ENCODE measurements at regions not wholly inside any gene's neighbourhood (a gene's known extent, or its start where the extent isn't known, plus 50 kb on each side); places are given as distances from the start of the nearest gene placed in this dataset.
"Not testable (repeated sequence)": the region's sequence is repeated elsewhere in the genome, so short reads cannot be mapped to it uniquely, and the experiment has no call there.

DNA sequence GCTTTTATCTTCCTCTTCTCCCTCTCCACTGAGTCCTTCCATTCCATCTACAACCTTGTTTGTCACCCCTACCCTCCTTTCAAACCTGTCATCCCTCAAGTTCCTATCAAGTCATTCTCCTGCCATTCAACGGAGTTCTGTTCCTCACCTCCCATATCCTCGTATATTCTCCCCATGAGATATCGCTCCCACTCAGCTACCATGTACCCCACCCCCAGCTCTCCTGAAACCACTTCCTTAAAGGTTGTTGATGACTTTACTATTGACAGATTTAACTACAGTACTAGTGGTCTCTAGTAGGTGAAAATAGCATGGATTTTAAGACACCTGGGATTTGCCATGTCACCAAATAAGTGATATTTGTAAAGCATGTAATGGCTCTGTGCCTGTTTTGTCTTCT, 107.4 kb upstream of the BARHL2 start:
- DNase-seq, result no peak

DNA sequence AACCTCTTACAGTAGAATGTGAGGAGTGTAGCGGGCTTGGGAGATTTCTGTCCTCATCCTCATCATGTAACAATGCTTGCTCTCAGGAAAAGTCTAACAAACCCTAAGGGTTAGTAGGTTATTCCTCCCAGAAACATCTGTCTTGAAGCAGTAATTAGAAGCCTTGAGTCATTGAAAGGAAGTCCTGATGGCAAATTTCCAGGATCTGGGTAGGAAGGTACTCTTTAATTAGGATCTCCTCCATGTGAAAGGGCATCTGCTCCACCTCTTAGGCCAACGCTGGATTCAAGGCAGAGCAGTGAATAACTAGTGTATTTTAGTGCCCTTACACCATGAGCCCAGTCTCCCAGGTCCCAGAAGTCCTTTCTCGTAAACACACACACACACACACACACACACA, 106.6 kb upstream of the BARHL2 start:
- DNase-seq, result no peak

DNA sequence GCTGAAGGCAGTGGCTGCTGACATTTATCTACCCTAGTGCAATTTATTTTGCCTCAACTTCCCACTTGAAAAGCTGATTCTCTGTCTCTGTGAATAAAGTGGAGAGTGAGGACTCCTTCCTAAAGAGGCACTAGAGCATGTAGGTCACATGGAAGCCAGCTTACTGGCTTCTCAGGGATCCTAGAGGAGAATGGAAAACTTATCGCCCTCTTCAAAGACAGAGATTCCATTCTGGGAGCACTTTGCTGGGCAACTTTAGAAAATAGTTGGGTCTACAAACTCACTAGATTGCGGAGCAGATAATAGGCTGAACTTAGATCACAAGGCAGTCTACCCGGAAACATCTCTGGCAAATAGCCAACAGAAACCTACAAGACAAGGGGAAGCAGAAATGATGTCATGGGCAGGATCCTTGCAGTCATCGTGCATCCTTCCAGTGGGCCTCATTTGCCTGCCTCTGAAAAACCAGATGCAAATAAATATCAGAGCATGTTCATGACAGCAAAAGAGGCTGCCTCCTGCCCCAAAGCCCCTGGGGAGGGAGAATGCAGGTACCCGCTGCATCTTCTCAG, 104.8 kb upstream of the BARHL2 start:
- DNase-seq, result no peak

- no peak for DNase-seq
Measured at GRCh38 chr1:90821152-90821787, 104.2 kb upstream of the BARHL2 start.

- DNase-seq, result no peak
Measured at GRCh38 chr1:90820745-90821144, 103.6 kb upstream of the BARHL2 start.

- no peak for DNase-seq
Measured at GRCh38 chr1:90817399-90817798, 100.3 kb upstream of the BARHL2 start.

DNA sequence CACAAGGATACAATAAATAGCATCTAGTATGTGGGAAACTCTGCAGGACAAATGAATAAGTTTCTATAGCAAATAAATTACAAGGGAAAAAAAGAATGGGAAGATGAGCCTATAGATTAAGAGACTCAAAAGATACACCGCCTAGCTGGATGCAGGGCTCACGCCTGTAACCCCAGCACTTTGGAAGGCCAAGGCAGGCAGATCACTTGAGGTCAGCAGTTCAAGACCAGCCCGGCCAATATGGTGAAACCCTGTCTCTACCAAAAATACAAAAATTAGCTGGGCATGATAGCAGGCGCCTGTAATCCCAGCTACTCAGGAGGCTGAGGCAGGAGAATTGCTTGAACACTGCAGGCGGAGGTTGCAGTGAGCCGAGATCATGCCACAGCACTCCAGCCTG, 95.1 kb upstream of the BARHL2 start:
- DNase-seq, result not testable (repeated sequence)

DNA sequence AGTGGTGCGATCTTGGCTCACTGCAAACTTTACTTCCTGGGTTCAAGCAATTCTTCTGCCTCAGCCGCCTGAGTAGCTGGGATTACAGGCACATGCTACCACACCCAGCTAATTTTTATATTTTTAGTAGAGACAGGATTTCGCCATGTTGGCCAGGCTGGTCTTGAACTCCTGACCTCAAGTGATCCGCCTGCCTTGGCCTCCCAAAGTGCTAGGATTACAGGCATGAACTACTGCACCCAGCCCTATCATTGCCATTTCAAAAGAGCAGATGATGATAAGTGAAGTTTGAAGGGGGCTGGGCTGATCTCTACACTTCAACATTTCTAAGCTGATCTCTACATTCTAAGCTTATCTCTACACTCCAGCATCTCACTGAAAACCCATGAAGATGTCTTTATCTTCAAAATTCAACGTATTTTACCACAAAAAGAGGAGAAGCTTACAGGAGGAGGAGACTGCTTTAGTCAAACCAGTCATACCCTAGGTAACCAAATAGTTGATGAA, 94.4 kb upstream of the BARHL2 start:
- DNase-seq, result not testable (repeated sequence)

DNA sequence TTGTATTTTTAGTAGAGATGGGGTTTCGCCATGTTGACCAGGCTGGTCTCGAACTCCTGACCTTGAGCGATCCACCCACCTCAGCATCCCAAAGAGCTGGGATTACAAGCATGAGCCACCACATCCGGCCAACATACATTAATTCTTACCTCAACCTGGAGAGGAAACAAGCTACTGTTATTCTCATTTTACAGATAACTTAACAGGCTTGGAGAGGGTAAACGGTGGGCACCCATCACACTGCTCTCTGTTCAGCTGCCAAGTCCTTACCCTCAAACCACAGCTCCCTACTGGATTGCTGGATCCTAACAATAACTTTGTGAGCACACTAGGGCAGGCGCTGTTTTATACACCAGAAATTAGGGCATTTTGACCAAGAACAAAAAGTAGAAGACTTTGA, 93.6 kb upstream of the BARHL2 start:
- DNase-seq, result no peak

DNA sequence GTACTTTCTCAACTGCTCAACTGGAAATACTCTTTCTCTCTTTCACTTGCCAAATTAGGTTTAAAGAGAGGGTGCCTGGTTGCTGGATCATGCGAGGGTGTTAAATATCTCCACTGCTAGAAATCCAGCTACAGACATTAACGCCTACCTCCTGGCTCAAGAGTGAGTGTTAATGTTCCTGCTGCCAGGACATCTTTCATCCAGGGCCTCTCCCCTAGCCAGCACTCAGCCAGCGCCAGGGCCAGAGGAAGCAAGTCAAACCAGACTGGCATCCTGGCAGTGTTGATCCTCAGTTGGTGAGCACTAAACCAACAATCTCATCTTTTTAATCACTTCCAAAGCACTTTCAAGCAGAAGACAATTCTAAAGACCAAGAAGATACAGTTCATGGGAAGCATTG, 92.9 kb upstream of the BARHL2 start:
- DNase-seq, result no peak

DNA sequence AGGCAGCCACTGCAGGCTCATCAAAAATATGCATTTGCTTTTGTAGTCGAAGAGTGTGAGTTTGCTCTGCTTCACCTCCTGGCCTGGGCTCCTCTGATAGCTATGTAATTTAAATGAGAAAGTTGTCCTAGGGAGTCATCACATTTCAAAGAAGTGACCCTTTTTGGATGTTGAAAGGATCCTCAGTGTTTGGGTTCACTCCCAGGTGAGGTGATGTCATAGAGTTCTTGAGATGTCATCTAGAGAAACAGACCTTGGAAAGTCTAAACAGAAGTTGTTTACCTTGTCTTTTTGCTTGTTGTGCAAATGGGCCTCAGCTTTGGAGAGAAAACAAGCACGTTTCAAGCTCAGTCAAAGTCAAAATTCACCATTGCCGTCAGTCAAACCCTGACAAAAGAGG, 92.0 kb upstream of the BARHL2 start:
- no peak for DNase-seq

DNA sequence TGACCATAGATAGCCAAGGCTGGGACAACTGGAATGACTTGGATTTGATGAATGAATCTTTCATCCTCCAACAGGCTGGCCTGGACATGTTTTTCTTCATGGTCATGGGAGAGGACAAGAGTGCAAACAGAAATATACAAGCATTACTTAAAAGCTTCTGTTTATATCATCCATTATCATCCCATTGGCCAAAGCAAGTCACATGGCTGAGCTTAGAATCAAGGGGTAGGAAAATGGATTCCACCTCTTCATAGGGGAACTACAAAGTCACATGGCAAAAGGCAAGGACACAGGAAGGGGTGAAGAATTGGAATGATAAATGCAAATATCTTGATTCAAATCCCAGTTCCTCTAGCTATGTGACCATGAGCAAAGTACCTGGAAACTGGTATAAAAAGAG, 90.2 kb upstream of the BARHL2 start:
- DNase-seq, result no peak

- DNase-seq, result no peak
Measured at GRCh38 chr1:90802622-90803021, 85.5 kb upstream of the BARHL2 start.

DNA sequence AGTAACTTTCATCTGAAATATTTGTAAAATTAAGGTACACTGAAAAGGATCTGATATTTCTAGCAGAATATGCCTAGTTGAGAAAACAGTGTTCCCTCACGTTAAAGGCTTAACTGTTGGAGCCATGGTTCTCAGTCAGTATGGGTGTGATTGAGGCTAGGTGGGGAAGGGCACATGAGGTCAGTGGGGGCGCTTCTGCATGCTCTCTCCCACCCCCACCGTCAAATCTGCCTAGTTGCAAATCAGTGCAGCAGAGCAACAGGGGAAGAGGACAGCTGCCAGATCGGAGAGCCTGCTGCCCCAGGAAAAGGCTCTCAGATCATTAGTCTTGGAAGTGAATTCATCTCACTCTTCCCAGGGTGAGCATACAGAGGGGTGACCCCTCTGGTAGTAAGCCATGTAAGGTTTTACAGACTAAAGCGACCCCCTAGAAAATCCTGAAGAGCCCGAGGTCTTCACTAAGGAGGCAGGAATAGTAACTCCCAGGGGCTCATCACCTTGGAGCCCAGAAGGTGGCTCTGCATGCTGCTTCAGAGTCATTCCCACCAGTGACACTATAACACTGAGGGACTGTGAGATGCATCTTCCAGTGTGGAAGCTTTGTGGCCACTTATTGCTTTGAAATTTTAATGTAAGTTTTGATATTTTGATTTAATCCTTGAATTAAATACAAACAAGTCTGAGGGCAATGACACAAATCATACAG, 83.1 kb upstream of the BARHL2 start:
- no peak for DNase-seq

DNA sequence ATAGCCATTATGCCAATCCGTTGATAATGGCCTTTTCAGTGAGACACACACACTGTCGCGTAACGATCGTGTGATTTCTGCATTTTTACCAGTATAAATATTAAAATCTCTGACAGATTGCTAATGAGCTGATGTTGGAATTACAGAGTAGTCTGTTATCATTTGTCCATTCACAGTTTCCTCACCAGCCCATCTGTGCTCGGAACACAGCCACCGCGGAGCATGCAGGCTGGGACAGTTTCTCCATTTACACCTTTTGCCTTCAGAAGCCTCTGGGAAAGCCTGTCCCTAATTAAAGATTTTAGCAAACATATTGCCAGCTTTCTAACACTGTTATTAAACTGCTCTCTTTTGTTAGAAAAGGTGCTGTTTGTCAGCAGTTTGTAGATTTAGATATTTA, 82.2 kb upstream of the BARHL2 start:
- no peak for DNase-seq

- DNase-seq, result no peak
Measured at GRCh38 chr1:90798883-90799282, 81.8 kb upstream of the BARHL2 start.

DNA sequence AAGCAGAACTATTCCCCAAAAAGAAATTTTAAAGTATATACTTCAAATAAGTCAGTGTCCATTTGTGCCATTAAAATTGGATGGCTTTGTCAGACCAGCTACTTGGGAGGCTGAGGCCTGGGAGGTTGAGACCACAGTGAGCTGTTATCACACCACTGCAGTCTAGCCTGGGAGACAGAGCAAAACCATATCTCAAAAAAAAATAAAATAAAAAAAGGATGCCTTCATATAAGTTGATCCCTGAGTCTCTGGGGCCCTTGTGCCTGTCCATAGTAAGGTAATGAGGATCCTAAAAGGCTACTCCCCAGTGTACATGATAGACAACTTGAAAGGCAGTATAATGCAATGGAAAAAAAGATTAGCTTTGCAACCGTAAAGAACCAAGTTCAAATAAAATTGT, 81.2 kb upstream of the BARHL2 start:
- no peak for DNase-seq

DNA sequence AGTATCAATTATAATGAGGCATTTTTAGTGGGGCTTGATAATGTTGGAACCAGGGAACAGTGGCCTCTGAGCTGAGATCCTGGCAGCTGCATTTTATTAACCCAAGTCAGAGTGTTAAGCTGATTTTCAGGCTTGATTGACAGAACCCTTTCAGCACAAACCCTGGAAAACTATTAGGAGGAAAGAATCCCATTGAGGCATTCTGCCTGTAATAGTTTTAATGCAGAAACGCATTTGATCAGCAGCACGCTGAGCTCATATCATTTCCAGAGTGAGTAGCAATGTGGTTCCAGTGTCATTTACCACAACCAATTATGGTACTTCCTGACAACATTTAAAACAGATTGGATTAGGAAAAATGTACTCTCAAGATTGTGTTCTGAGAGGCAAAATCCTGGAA, 78.3 kb upstream of the BARHL2 start:
- no peak for DNase-seq

GRCh38 chr1:90786709-90787108, 69.6 kb upstream of the BARHL2 start:
- no peak for DNase-seq

GRCh38 chr1:90784186-90784847, 67.2 kb upstream of the BARHL2 start:
- no peak for DNase-seq

DNA sequence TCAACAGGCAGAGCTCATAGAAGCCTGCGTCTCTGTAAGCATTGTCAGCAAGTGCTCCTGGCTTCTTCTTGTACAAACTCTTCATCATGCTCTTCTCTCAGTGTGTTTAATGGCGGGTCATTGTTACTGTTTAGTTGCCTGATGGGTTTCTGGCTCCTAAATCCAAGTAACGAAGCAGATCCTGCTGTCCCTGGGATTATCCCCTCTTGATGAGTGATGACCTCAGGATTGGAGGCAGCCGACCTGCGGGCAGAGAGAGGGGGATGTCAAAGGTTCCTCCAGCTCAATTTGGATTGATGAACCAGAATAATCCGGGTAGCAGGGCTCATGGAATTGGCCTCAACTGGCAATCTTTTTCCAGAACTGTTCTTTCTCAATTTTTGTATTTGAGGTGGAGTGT, 66.1 kb upstream of the BARHL2 start:
- DNase-seq, result no peak

GRCh38 chr1:90782046-90782445, 64.9 kb upstream of the BARHL2 start:
- no peak for DNase-seq

Measured in nucleus accumbens (tissue), 56 donors.